ENCODE measurements at regions not wholly inside any gene's neighbourhood (a gene's known extent, or its start where the extent isn't known, plus 50 kb on each side); places are given as distances from the start of the nearest gene placed in this dataset.

- no peaks in the 10 kb centered on the region for H3K9me1 ChIP-seq (ENCODE audit: control insufficient read depth, insufficient read depth, low read length)
- H3K4me2 ChIP-seq (ENCODE audit: insufficient read depth, low read length), result no peak overlapping the region
- BruUV-seq (replicated peaks), result no TSS peak
- no peak overlapping the region for H2AFZ ChIP-seq (ENCODE audit: low read depth, low read length)
- in situ Hi-C loops (cut with MboI) (no loop called here), intact Hi-C loops (cut with micrococcal nuclease) (no loop called here)
- DNase-seq (ENCODE audit: extremely low read depth in 1 of 4, low spot score in 3 of 4), result no peak
- H3K27me3 ChIP-seq (ENCODE audit: control insufficient read depth in 2 of 2, insufficient read depth in 2 of 2, low read length in 2 of 2), result peaks cover 4 to 14% of the 10 kb centered on the region in 2 experiments; a peak in 3 of 5 replicates
- no peaks in the 10 kb centered on the region for H3K4me1 ChIP-seq (replicated peaks in 1 of 2; ENCODE audit: control insufficient read depth in 2 of 2, insufficient read depth in 2 of 2, low read length in 2 of 2)
- H3K9me3 ChIP-seq (replicated peaks; ENCODE audit: control insufficient read depth, insufficient read depth, low read depth, low read length), result no peaks in the 10 kb centered on the region
- H3K9ac ChIP-seq (ENCODE audit: insufficient read depth in 1 of 2, low read depth in 2 of 2, low read length in 2 of 2), result no peak overlapping the region
- H3K36me3 ChIP-seq (ENCODE audit: control insufficient read depth, insufficient read depth, low read length), result no peaks in the 10 kb centered on the region
- no peak for FAIRE-seq
- no peaks in the 10 kb centered on the region for H4K20me1 ChIP-seq (replicated peaks; ENCODE audit: control insufficient read depth, insufficient read depth, low read length)
- no peak for ATAC-seq
- 4% methylated on average over 4 of the region's 4 CpGs for WGBS (ENCODE audit: insufficient coverage, low coverage, missing lambda C conversion rate)
- H3K79me2 ChIP-seq (ENCODE audit: control insufficient read depth, insufficient read depth, low read length), result no peaks in the 10 kb centered on the region
- POLR2A ChIA-PET, result no interaction called here
- CTCF ChIA-PET (ENCODE audit: low intra/inter-chr PET ratio), result no interaction called here
- peak; percentile 70 for TF ChIP-seq ZNF316 (IDR thresholded peaks at IDR 0.05)
- TF ChIP-seq ZNF146 (CRISPR knock-in tag; IDR thresholded peaks at IDR 0.05; ENCODE audit: unreplicated experiment), result no peak
- TF ChIP-seq C11orf30 (IDR thresholded peaks at IDR 0.05; ENCODE audit: low read depth), result peak; percentile 25; the same call in 1 of the 2 replicates
- no peak for TF ChIP-seq ZNF384 (IDR thresholded peaks at IDR 0.05; ENCODE audit: low read depth, low read length)
- no peak overlapping the region for H3K27ac ChIP-seq (ENCODE audit: extremely low read depth, low read depth, low read length)
- H3K4me3 ChIP-seq, result no peak overlapping the region
Observed at GRCh38 chr12:24195063-24195462, 245.6 kb upstream of the SOX5 start.

- Histone ChIP-seq H3K4me2 (ENCODE audit: insufficient read depth, low read length) (no peak overlapping the region), H3K4me3 (no peak overlapping the region), H3K36me3 (ENCODE audit: control insufficient read depth, insufficient read depth, low read length) (no peaks in the 10 kb centered on the region), H4K20me1 (replicated peaks; ENCODE audit: control insufficient read depth, insufficient read depth, low read length) (no peaks in the 10 kb centered on the region), H3K9me3 (replicated peaks; ENCODE audit: control insufficient read depth, insufficient read depth, low read depth, low read length) (no peaks in the 10 kb centered on the region), H3K4me1 (replicated peaks in 1 of 2; ENCODE audit: control insufficient read depth in 2 of 2, insufficient read depth in 2 of 2, low read length in 2 of 2) (no peaks in the 10 kb centered on the region), H3K79me2 (ENCODE audit: control insufficient read depth, insufficient read depth, low read length) (no peaks in the 10 kb centered on the region), H3K9ac (ENCODE audit: insufficient read depth in 1 of 2, low read depth in 2 of 2, low read length in 2 of 2) (no peak overlapping the region), H3K27ac (ENCODE audit: extremely low read depth, low read depth, low read length) (no peak overlapping the region), H2AFZ (ENCODE audit: low read depth, low read length) (no peak overlapping the region), H3K9me1 (ENCODE audit: control insufficient read depth, insufficient read depth, low read length) (no peaks in the 10 kb centered on the region), H3K27me3 (ENCODE audit: control insufficient read depth in 2 of 2, insufficient read depth in 2 of 2, low read length in 2 of 2) (peaks cover 0 to 5% of the 10 kb centered on the region in 2 experiments; a peak in 1 of 5 replicates)
- ChIA-PET POLR2A (interaction anchor here (0.6 kb wide), 1 partner anchor 260 kb away, joined by 4 read pairs; no protein-coding TSS in a partner anchor), CTCF (ENCODE audit: low intra/inter-chr PET ratio) (no interaction called here)
- TF ChIP-seq MAFF (IDR thresholded peaks at IDR 0.05; ENCODE audit: low read length) (peak; percentile 54), MAFK (IDR thresholded peaks at IDR 0.05; ENCODE audit: low read length) (peak; percentile 58), ZNF316 (IDR thresholded peaks at IDR 0.05) (peak; percentile 79), C11orf30 (IDR thresholded peaks at IDR 0.05; ENCODE audit: low read depth) (peak; percentile 50; the same call in 1 of the 2 replicates), ZNF589 (CRISPR knock-in tag; IDR thresholded peaks at IDR 0.05; ENCODE audit: low read depth) (no peak)
- in situ Hi-C loops (cut with MboI), result no loop called here
- BruUV-seq (replicated peaks), result no TSS peak
- 1% methylated on average over 5 of the region's 5 CpGs for WGBS (ENCODE audit: insufficient coverage, low coverage, missing lambda C conversion rate)
- DNase-seq (ENCODE audit: extremely low read depth in 1 of 4, low spot score in 3 of 4), result no peak
- intact Hi-C loops (cut with micrococcal nuclease), result no loop called here
- no peak for ATAC-seq
- no peak for FAIRE-seq
Observed at GRCh38 chr12:24191117-24191516, 241.6 kb upstream of the SOX5 start.
